A549 (cell line): ENCODE measurements at regions not wholly inside any gene's neighbourhood (a gene's known extent, or its start where the extent isn't known, plus 50 kb on each side); places are given as distances from the start of the nearest gene placed in this dataset.
A peak's percentile ranks its signal among the peaks of the same experiment; 100 is the strongest.
"Not testable (repeated sequence)": the region's sequence is repeated elsewhere in the genome, so short reads cannot be mapped to it uniquely, and the experiment has no call there.

Experiments used
- ATAC-seq, 2 experiments: fragments of 200-7000 bp in 1 of 2; fragments of >200 bp in 1 of 2; cut with Nextera tagmentation in 1 of 2; cut with Tn5 transposase in 1 of 2; 3 replicates each; pipeline versions ENCODE4 v1.8.0 to v1.9.1; 2018 to 2020; ENCODE audit warnings: mild to moderate bottlenecking in 1 of 2, moderate library complexity in 1 of 2
- CTCF ChIA-PET: fragments of 300-600 bp; sonication (Branson Sonifier 250); formaldehyde crosslinking; extraction: SDS; loops from one replicate; lab custom pipeline; 2021; ENCODE audit warnings: antibody characterized with exemption, inconsistent platforms; lab: Yijun Ruan, JAX
- POLR2A ChIA-PET: fragments of 350-600 bp; formaldehyde crosslinking; extraction: SDS; loops from one replicate; lab custom pipeline; 2021; ENCODE audit warnings: antibody characterized with exemption, inconsistent platforms; lab: Yijun Ruan, JAX
- DNase-seq, 2 experiments: peaks; one replicate each; pipeline versions ENCODE4 v3.0.0 to v3.0.0-alpha.2; 2011 to 2016; ENCODE audit warnings: low read depth in 1 of 2, low spot score in 1 of 2
- FAIRE-seq: peaks from 2 replicates; lab custom pipeline; 2011; peaks lifted over from hg19 to GRCh38; lab: Jason Lieb, UNC
- H3K27ac ChIP-seq, 2 experiments: fragments of >200 bp; sonication (Bioruptor Twin); formaldehyde crosslinking; 3 replicates each; pipeline ENCODE4 v1.5.1; 2016 to 2017
- H3K4me1 ChIP-seq: fragments of >200 bp; sonication (Bioruptor Twin); formaldehyde crosslinking; 3 replicates; pipeline ENCODE4 v1.6.1; 2016
- H3K4me2 ChIP-seq: fragments of >200 bp; sonication (Bioruptor Twin); formaldehyde crosslinking; 3 replicates; pipeline ENCODE4 v1.6.1; 2016
- H3K4me3 ChIP-seq: fragments of >200 bp; sonication (Bioruptor Twin); formaldehyde crosslinking; 3 replicates; pipeline ENCODE4 v1.5.1; 2016
- H3K9me3 ChIP-seq: fragments of >200 bp; sonication (Bioruptor Twin); formaldehyde crosslinking; 3 replicates; pipeline ENCODE4 v1.6.1; 2016
- BHLHE40 ChIP-seq: IDR thresholded peaks from 2 replicates; pipeline ENCODE4 v1.6.1; 2012; ENCODE audit warnings: low read depth, low read length, inconsistent platforms
- CHD2 ChIP-seq: fragments of 150-350 bp; IDR thresholded peaks from 2 replicates; pipeline ENCODE4 v1.6.1; 2014; ENCODE audit warnings: low read length; ENCODE audit not compliant: partially characterized antibody
- ESRRA ChIP-seq: fragments of 150-350 bp; IDR thresholded peaks from 2 replicates; pipeline ENCODE4 v1.6.1; 2014; ENCODE audit warnings: mild to moderate bottlenecking, low read length, borderline replicate concordance
- GATA3 ChIP-seq: IDR thresholded peaks from 2 replicates; pipeline ENCODE4 v1.6.1; 2012; ENCODE audit warnings: borderline replicate concordance
- HDAC2 ChIP-seq: fragments of 200-600 bp; sonication (generic); IDR thresholded peaks from 2 replicates; pipeline ENCODE4 v1.6.1; 2016
- HOXA7 ChIP-seq: fragments of 250-450 bp; sonication (Bioruptor Pico); IDR thresholded peaks from 2 replicates; pipeline ENCODE4 v1.5.0; 2020; ENCODE audit warnings: mild to moderate bottlenecking, moderate library complexity
- HOXB13 ChIP-seq: fragments of 250-450 bp; sonication (Bioruptor Pico); IDR thresholded peaks from 2 replicates; pipeline ENCODE4 v1.5.0; 2020; ENCODE audit warnings: low read depth, mild to moderate bottlenecking, moderate library complexity
- NPAS2 ChIP-seq: fragments of 250-450 bp; sonication (Bioruptor Pico); IDR thresholded peaks from 2 replicates; pipeline ENCODE4 v1.8.0; 2022; ENCODE audit warnings: mild to moderate bottlenecking, moderate library complexity, borderline replicate concordance
- RAD21 ChIP-seq, 2 experiments: fragments of >200 bp in 1 of 2; sonication (Bioruptor Twin) in 1 of 2; formaldehyde crosslinking in 1 of 2; IDR thresholded peaks in 1 of 2; conservative IDR thresholded peaks in 1 of 2; 2 replicates in 1 of 2; 3 replicates in 1 of 2; pipeline ENCODE4 v1.6.1; 2012 to 2018; ENCODE audit warnings: inconsistent platforms in 1 of 2
- RARB ChIP-seq: fragments of 250-450 bp; sonication (Bioruptor Pico); IDR thresholded peaks from 2 replicates; pipeline ENCODE4 v1.8.0; 2021; ENCODE audit warnings: mild to moderate bottlenecking, moderate library complexity
- RNF2 ChIP-seq: fragments of 200-600 bp; sonication (generic); IDR thresholded peaks from 2 replicates; pipeline ENCODE4 v1.6.1; 2016; ENCODE audit warnings: low read depth, mild to moderate bottlenecking, antibody characterized with exemption, moderate library complexity, borderline replicate concordance
- SMC3 ChIP-seq: fragments of >200 bp; sonication (Bioruptor Twin); formaldehyde crosslinking; IDR thresholded peaks from 3 replicates; pipeline ENCODE4 v1.6.1; 2018; ENCODE audit warnings: inconsistent platforms
- WGBS: methylation state at CpG from one replicate; pipeline ENCODE4 v1.1.6; 2017; ENCODE audit errors: missing lambda C conversion rate; 5-methylcytosine and 5-hydroxymethylcytosine counted together
- TF ChIP-seq, protein P1 (sequence below): fragments of >200 bp; sonication (Bioruptor Twin); formaldehyde crosslinking; IDR thresholded peaks from 3 replicates; pipeline ENCODE4 v1.5.1; 2016
- TF ChIP-seq, protein P2 (sequence below): IDR thresholded peaks from 2 replicates; pipeline ENCODE4 v1.6.1; 2012; ENCODE audit warnings: low read depth, borderline replicate concordance
- TF ChIP-seq, protein P3 (sequence below): IDR thresholded peaks from 2 replicates; pipeline ENCODE4 v1.6.1; 2012
- TF ChIP-seq, protein P4 (sequence below): fragments of 250-450 bp; sonication (Bioruptor Pico); IDR thresholded peaks from 2 replicates; pipeline ENCODE4 v1.5.0; 2020; ENCODE audit warnings: low read depth, mild to moderate bottlenecking, moderate library complexity
- TF ChIP-seq, protein P5 (sequence below): IDR thresholded peaks from 2 replicates; pipeline ENCODE4 v1.6.1; 2012
- TF ChIP-seq, protein P6 (sequence below): fragments of 450-650 bp; IDR thresholded peaks from 2 replicates; pipeline ENCODE4 v1.6.1; 2014; ENCODE audit warnings: antibody characterized with exemption
- TF ChIP-seq, protein P7 (sequence below): fragments of 250-450 bp; sonication (Bioruptor Pico); IDR thresholded peaks from 2 replicates; pipeline ENCODE4 v1.5.0; 2021; ENCODE audit warnings: mild to moderate bottlenecking, moderate library complexity, borderline replicate concordance

DNA sequence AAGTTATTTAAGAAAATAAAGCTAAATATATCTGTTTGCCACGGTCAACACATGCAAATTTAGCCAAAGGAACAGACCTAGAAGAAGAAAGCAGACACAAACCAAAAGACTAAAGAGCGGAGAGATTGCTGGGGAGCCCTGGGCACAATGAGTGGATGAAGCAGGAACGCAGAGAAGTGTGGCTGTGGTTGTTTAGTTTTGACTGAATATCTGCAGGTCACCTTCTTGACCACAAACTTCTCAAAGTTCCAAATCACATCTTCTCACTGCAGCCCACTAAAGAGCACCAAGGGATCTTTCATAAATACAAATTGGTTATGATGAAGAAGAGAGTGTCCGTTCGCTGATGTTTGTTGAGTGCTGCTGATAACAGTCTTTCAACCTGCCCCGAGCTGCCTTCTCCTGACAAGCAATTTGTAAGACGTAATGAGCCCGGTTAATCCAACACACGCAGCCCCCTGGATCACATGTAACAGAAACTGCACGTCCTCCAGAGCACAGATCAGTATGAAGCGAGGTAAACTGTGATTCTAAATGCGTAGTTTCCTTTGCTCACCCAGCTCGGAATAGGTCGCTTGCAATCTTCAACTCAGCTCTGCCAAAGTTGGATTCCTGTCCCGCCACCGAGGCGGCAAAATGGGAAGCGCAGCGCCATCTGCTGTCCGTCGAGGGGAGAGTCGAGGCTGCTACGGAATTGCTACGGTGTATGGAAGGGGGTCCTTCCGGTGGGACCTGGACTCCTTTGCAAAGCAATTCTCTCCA is 120.8 kb downstream of the GXYLT1 start:
- ChIA-PET CTCF (interaction anchor here (0.6 to 4.1 kb wide), 58 partner anchors 9 to 1204 kb away, joined by 3 to 36 read pairs (median 4); no protein-coding TSS in a partner anchor), POLR2A (no interaction called here)
- no peaks in the 10 kb centered on the region for H3K4me1 ChIP-seq
- FAIRE-seq (no peak), DNase-seq (peak; percentile 64 to 72), ATAC-seq (peak; percentile 97 to 99)
- H3K4me3 ChIP-seq = peak overlapping the region; percentile 35
- TF ChIP-seq BHLHE40 (no peak), SMC3 (peak; percentile 98), ESRRA (no peak), RAD21 (conservative IDR thresholded peaks at IDR 0.05 in 1 of 2, IDR thresholded peaks at IDR 0.05 in 1 of 2) (peak; percentile 92 to 95), RNF2 (no peak)
- TF ChIP-seq, protein P1, sequence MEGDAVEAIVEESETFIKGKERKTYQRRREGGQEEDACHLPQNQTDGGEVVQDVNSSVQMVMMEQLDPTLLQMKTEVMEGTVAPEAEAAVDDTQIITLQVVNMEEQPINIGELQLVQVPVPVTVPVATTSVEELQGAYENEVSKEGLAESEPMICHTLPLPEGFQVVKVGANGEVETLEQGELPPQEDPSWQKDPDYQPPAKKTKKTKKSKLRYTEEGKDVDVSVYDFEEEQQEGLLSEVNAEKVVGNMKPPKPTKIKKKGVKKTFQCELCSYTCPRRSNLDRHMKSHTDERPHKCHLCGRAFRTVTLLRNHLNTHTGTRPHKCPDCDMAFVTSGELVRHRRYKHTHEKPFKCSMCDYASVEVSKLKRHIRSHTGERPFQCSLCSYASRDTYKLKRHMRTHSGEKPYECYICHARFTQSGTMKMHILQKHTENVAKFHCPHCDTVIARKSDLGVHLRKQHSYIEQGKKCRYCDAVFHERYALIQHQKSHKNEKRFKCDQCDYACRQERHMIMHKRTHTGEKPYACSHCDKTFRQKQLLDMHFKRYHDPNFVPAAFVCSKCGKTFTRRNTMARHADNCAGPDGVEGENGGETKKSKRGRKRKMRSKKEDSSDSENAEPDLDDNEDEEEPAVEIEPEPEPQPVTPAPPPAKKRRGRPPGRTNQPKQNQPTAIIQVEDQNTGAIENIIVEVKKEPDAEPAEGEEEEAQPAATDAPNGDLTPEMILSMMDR = peak; percentile 96
- TF ChIP-seq, protein P2, sequence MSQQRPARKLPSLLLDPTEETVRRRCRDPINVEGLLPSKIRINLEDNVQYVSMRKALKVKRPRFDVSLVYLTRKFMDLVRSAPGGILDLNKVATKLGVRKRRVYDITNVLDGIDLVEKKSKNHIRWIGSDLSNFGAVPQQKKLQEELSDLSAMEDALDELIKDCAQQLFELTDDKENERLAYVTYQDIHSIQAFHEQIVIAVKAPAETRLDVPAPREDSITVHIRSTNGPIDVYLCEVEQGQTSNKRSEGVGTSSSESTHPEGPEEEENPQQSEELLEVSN = peak; percentile 36; the same call in 1 of the 2 replicates
- TF ChIP-seq, protein P3, sequence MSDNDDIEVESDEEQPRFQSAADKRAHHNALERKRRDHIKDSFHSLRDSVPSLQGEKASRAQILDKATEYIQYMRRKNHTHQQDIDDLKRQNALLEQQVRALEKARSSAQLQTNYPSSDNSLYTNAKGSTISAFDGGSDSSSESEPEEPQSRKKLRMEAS = peak; percentile 29; the same call in 1 of the 2 replicates
- TF ChIP-seq, protein P4, sequence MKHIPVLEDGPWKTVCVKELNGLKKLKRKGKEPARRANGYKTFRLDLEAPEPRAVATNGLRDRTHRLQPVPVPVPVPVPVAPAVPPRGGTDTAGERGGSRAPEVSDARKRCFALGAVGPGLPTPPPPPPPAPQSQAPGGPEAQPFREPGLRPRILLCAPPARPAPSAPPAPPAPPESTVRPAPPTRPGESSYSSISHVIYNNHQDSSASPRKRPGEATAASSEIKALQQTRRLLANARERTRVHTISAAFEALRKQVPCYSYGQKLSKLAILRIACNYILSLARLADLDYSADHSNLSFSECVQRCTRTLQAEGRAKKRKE (CRISPR knock-in tag) = no peak
- WGBS = 12% methylated on average over 25 of the region's 25 CpGs
- no peaks in the 10 kb centered on the region for H3K9me3 ChIP-seq
- H3K4me2 ChIP-seq = peak overlapping the region; percentile 83
- H3K27ac ChIP-seq = peak overlapping the region in 1 of 2 experiments; percentile 65; a peak in 1 of 6 replicates

DNA sequence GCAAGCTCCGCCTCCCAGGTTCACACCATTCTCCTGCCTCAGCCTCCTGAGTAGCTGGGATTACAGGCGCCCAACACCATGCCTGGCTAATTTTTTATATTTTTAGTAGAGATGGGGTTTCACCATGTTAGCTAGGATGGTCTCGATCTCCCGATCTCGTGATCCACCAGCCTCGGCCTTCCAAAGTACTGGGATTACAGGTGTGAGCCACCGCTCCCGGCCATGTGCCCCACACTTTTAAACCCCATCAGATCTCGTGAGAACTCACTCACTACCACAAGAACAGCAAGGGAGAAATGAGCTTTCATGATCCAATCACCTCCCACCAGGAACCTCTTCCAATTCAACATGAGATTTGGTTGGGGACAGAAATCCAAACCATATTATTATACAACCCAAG is 122.7 kb downstream of the GXYLT1 start:
- not testable (repeated sequence) for DNase-seq, H3K4me2 ChIP-seq, FAIRE-seq, H3K4me3 ChIP-seq, H3K4me1 ChIP-seq, H3K9me3 ChIP-seq, H3K27ac ChIP-seq, ATAC-seq
- 85% methylated on average over 9 of the region's 9 CpGs for WGBS
- CTCF ChIA-PET = interaction anchor here (3.4 to 4.1 kb wide), 2 partner anchors 350 to 745 kb away, joined by 10 to 36 read pairs; no protein-coding TSS in a partner anchor
- POLR2A ChIA-PET = interaction anchor here (0.7 kb wide), 1 partner anchor 744 kb away, joined by 4 read pairs; no protein-coding TSS in a partner anchor

DNA sequence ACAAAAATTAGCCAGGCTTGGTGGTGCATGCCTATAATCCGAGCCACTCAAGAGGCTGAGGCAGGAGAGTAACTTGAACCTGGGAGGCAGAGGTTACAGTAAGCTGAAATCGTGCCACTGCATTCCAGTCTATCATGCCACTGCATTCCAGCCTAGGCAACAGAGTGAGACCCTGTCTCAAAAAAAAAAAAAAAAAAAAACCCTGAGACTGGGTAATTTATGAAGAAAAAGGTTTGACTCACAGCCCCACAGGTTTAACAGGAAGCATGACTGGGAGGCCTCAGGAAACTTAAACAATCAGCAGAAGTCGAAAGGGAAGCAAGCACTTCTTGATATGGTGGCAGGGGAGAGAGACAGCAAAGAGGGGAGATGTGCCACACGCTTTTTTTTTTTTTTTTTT is 123.2 kb downstream of the GXYLT1 start:
- H3K4me1 ChIP-seq = no peaks in the 10 kb centered on the region
- ATAC-seq (no peak), FAIRE-seq (no peak), DNase-seq (no peak)
- no peak overlapping the region for H3K4me2 ChIP-seq
- WGBS = 71% methylated on average over 4 of the region's 4 CpGs
- ChIA-PET CTCF (interaction anchor here (3.4 to 4.1 kb wide), 2 partner anchors 350 to 744 kb away, joined by 10 to 36 read pairs; no protein-coding TSS in a partner anchor), POLR2A (interaction anchor here (0.7 kb wide), 1 partner anchor 744 kb away, joined by 4 read pairs; no protein-coding TSS in a partner anchor)
- no peak overlapping the region for H3K27ac ChIP-seq
- no peak overlapping the region for H3K4me3 ChIP-seq
- H3K9me3 ChIP-seq = no peaks in the 10 kb centered on the region
- TF ChIP-seq, protein P5, sequence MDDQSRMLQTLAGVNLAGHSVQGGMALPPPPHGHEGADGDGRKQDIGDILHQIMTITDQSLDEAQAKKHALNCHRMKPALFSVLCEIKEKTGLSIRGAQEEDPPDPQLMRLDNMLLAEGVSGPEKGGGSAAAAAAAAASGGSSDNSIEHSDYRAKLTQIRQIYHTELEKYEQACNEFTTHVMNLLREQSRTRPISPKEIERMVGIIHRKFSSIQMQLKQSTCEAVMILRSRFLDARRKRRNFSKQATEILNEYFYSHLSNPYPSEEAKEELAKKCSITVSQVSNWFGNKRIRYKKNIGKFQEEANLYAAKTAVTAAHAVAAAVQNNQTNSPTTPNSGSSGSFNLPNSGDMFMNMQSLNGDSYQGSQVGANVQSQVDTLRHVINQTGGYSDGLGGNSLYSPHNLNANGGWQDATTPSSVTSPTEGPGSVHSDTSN = no peak
- no peak for TF ChIP-seq RARB (CRISPR knock-in tag)
- no peak for TF ChIP-seq NPAS2 (CRISPR knock-in tag)
- no peak for TF ChIP-seq GATA3
- TF ChIP-seq HOXA7 (CRISPR knock-in tag) = no peak
- TF ChIP-seq, protein P6, sequence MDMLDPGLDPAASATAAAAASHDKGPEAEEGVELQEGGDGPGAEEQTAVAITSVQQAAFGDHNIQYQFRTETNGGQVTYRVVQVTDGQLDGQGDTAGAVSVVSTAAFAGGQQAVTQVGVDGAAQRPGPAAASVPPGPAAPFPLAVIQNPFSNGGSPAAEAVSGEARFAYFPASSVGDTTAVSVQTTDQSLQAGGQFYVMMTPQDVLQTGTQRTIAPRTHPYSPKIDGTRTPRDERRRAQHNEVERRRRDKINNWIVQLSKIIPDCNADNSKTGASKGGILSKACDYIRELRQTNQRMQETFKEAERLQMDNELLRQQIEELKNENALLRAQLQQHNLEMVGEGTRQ = no peak
- no peak for TF ChIP-seq HDAC2
- TF ChIP-seq, protein P7, sequence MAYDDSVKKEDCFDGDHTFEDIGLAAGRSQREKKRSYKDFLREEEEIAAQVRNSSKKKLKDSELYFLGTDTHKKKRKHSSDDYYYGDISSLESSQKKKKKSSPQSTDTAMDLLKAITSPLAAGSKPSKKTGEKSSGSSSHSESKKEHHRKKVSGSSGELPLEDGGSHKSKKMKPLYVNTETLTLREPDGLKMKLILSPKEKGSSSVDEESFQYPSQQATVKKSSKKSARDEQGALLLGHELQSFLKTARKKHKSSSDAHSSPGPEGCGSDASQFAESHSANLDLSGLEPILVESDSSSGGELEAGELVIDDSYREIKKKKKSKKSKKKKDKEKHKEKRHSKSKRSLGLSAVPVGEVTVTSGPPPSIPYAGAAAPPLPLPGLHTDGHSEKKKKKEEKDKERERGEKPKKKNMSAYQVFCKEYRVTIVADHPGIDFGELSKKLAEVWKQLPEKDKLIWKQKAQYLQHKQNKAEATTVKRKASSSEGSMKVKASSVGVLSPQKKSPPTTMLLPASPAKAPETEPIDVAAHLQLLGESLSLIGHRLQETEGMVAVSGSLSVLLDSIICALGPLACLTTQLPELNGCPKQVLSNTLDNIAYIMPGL (CRISPR knock-in tag) = no peak
- TF ChIP-seq CHD2 = no peak
- TF ChIP-seq, protein P3 = no peak
- TF ChIP-seq HOXB13 = no peak
